HK-2 (cell line): ENCODE measurements at regions not wholly inside any gene's neighbourhood (a gene's known extent, or its start where the extent isn't known, plus 50 kb on each side); places are given as distances from the start of the nearest gene placed in this dataset.

Source experiments
- DNase-seq: peaks from one replicate; pipeline ENCODE4 v3.0.0-alpha.2; 2018; ENCODE audit not compliant: unreplicated experiment

GRCh38 chr6:22883061-22883717 lies 313.8 kb downstream of the HDGFL1 start:
- no peak for DNase-seq

DNA sequence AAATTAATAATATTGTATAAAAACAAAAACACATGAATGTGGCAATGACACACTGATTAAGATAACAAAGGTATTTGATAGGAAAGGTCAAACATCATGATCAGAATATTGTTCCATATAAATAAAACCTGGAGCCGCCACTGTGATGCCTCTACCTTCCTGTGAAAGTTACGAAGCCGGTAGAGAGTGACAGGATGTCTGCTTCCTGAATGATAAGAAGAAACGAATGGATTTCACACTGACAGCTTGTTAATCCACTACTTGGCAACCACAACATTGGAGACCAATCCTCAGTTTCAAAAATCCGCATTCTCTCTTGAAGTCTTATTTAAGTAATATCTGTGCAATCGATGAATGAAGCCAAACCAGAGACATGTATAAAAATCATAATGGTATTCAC lies 315.1 kb downstream of the HDGFL1 start:
- no peak for DNase-seq

DNA sequence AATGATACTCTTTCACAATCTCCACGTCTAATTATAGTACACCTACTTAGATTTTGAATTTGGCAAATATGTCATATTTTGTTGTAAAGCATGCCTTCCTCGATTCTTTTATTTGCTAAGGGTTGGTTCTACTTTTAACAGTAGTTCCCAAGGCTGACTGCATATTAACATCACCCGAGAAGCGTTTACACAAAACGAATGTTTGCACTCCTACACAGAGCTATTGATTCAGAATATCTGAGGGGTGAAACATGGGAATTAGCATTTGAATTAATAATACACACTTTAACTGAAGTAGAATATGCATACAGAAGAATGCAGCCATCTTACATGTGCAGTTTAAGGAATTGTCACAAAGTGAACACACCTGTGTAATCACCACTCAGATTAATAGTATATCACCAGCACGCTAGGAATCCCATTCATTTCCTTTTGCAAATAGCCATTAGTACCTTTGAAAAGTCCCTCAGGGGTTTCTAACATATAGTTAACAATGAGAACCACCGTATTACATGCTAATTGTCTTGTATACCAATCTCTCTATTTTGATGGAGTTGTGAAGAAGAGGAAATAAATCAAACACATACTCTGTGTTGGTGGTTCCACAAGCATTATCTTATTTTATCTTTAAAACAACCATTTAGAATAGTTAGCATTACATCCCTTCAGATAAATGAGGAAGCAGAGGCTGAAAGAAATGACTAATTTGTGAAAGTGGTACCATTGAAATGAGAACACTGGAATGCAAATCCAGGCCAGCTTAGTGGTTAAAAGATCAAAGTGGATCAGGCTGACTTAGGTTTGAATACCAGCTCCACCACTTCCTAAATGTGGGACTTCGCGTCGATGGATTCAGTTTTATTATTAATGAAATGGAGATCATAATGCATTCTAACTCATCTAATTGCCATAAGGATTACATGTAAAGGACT lies 317.6 kb downstream of the HDGFL1 start:
- no peak for DNase-seq

DNA sequence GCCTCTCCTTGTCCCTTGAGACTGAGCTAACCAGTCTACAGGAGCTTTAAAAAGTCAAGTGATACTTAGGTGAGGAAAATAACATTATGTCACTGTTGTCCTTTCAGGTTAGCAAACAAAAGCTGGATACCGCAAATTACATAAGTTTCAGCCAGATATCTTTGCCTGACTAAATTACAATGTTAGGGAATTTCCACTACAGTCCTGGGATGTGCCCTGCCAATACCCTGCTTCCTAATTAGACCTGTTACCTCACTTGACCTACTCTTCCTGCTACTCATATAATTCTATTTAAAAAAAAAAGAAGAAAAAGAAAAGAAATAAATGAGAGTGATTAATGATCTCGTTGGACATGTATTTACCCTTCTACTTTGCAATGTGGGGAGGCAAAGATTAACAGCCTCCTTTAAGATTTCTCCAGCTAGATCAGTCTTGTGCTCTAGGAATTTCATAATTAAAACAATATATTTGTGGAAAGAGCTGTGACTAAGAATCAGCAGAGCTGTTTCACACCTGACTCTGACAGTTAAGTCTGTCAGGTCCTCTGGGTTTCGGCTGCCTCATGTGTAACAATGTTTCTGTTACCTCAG lies 318.9 kb downstream of the HDGFL1 start:
- no peak for DNase-seq

- DNase-seq, result no peak
These were observed 322.6 kb downstream of the HDGFL1 start for GRCh38 chr6:22891934-22892333.

DNA sequence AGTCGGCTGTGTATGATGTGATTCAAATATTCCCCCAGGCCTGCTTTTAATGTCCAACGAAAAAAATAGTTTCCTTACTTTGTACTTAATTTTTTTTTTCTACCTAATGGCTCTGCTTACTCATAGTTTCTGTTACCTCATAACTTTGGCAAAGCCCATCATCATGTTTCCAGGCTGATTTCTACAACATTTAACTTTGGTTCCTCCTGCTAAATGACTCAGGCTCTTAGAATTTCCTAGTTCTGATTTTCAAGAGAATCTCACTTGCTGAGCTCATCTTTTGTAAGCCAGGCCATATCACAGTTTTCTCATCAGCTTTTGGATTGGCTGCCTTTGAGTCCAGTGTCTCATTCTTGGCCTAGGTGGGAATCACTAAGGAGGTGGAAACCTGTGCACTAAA lies 323.1 kb downstream of the HDGFL1 start:
- DNase-seq, result peak; percentile 33

DNA sequence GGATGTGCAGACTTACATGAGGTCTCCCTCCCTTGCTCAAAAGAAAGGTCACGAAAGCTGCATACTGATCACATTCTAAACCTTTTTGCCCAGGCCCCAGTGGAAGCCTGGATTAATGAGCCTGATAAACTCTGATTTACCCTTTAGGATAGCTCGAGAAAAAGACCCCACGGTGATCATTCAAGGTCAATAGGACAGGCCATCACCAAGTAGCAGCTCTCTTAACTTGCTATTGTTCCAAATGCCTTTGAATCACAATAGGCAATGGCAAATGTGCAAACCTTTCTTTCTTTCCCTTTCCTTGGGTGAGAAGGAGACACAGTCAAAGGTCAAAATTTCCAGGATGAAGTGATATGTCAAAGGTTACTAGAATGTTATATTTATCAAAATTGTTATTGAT lies 327.3 kb downstream of the HDGFL1 start:
- DNase-seq, result no peak

DNA sequence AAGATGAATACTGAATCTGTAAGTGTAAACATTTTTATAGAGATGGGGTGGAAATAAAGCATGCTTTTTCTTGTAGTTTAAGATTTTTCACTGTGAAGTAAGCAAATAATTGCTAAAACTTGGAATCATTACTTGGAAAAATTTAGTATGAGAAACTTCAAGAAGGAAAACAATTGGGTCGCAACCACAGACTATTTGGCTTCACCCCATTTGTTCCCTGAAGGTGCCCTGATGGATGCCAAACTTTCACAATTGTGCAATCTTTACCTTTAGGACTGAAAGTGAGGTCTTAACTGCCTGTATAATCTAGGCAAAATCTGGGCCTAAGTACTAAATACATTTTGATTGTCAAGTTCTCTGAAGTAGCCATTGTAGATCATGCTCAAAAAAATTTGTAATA lies 330.1 kb downstream of the HDGFL1 start:
- no peak for DNase-seq

DNA sequence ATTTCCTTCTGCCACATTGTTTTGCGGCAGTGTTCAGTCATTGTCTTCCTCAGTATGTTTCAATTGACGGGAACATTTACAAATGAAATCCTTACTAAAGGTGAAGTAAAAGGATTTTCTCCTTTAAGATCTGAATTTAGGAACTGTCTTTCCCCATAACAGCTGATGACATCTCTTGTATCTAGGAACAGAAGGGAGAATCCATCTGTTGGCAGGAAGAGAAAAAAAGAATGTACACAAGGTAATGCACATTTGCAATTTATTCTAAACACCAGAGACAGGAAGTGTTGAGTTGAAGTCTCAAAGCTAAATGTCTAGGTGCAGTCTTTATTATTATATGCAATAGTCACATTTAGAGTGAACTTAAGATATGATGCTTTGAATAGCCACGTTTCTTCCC lies 334.5 kb downstream of the HDGFL1 start:
- DNase-seq, result no peak

- no peak for DNase-seq
These were observed 335.1 kb downstream of the HDGFL1 start for GRCh38 chr6:22904431-22904830.

- no peak for DNase-seq
These were observed 336.8 kb downstream of the HDGFL1 start for GRCh38 chr6:22906091-22906549.

DNA sequence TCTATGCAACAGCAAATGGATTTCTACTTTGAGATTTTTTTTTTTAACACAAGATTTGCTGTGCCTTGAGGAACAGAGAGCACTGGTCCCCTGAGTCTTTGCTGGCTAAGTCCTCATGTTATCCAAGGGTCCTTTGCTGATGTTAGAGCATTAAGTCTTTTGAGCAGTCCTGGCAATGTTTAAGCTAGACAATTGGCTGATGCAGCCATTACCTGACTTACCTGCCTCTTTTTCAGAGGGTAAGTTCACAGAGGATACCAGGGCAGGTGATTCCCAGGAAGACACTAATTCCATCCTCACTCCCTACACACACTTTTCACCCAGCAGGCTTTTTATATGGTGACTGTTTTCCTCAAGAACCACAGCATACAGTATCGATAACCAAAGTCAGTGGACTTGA lies 337.7 kb downstream of the HDGFL1 start:
- DNase-seq, result no peak

DNA sequence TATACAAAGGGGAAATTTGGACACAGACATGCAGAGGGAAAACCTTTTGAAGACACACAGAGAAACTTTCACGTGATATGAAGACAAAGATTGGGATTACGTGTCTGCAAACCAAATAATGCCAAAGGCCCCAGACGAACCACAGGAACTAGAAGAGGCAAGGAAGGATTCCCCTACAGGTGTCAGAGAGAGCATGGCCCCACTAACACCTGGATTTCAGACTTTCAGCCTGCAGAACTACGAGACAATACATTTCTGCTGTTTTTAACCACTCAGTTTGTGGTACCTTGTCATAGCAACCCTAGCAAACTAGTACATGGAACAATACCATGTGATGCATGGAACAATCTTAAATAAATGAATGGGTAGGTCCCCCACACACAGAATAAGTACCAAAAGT lies 341.0 kb downstream of the HDGFL1 start:
- no peak for DNase-seq

- no peak for DNase-seq
These were observed 344.2 kb downstream of the HDGFL1 start for GRCh38 chr6:22913612-22914011.

- DNase-seq, result no peak
These were observed 348.0 kb downstream of the HDGFL1 start for GRCh38 chr6:22917344-22917743.

DNA sequence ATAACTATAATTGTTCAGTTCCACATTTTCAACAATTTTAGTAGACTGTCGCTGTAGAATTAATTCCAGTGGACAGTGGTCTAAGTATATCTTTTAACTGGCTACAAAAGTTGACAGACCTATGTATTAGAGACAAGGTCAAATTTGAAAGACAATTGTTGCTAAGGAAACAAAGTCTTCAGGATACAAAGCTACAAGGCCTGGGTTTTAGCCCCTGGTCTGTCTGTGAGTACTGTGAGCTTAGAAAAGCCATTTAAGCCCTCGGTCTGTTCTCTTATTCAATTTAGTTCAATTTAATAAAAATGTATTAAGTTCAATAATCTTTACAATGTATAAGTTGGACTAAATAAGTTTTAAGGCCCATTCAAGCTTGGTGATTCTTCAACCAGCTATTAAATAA lies 352.5 kb downstream of the HDGFL1 start:
- DNase-seq, result no peak

DNA sequence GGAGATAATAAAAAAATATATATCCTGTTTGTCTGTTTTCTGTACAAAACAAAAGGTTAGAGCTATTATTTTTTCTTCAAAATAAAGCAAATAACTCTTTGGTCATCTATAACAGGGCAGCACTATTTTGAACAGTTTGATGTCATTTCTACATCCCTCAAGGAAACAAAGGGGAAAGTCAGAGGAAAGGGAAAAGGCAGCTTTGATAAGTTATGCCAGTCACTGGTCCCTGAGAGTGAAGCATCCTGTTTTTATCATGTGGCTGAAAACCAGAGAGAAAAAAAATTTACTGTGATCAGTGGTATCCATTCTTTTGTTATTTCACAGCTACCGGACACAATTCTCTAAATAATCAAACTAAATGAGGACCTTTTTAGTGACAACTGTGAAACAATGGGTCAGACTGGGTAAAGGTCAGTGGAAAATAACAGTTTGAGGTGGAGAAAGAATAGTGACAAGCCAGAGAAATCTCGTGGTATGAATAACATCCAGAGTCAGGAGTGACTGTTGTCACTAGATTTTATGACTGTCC lies 356.0 kb downstream of the HDGFL1 start:
- DNase-seq, result no peak

DNA sequence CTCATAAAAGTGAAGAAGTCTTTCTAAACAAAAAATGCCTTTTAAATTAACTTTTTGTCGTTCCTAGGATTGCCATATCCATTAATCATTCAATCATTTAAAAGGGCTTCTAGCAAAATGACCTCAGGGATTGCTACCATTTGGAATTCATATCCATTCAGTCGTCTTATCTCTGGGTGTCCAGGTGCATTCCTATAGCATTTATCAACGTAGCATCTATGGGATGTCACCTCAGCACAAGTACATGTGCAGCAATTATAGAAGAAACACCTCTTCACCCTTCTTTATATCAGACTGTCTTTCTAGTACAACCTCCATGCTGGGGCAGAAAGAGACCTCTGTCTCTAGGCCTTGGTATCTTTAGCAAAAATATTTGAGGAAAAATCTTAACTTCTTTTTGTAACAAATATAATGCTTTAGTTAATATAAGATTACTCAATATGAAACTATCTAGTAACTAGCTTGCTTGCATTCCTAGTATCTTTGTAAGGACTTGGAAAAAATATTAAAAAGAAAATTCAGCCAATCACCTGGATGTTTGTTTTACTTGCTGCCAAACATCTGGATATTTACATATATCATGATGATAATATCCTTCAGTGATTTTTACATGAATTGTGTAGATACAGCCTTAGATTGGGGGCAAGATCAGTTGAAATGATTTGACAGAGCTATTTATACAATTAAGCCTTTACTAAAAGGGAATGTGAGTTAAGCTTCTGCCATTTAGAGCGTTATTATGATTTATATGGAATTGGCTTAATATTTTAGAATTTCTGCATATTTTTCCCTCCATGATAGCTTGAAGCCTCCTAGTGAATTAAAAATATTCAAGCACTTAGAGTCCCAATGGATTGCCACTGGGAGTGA lies 356.8 kb downstream of the HDGFL1 start:
- no peak for DNase-seq

DNA sequence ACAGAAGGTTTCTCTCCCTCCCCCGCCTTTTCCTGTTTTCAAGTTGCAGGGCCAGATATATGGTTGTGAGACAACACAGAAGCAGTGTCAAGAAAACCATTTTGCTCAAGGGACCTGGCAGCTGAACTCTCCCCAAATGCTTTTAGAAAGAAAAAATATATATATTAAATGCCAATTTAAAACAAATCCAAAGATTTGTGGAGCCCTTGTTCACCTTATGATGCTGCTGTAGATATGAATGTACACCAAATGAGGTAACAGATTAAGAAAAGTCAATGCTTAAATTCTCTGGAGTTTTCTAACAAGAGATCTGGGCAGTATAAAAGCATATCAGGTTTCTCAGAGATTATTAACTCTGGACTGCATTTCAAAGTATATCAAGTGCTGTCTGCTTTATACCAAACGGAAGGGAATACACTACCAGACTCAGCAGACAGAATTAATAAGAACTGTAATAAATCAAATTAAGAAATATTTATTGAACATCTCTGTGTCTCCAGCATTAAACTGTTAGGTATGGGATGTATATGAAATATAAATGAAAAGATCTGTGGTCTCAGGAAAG lies 357.5 kb downstream of the HDGFL1 start:
- no peak for DNase-seq

- no peak for DNase-seq
These were observed 359.4 kb downstream of the HDGFL1 start for GRCh38 chr6:22928775-22929174.

DNA sequence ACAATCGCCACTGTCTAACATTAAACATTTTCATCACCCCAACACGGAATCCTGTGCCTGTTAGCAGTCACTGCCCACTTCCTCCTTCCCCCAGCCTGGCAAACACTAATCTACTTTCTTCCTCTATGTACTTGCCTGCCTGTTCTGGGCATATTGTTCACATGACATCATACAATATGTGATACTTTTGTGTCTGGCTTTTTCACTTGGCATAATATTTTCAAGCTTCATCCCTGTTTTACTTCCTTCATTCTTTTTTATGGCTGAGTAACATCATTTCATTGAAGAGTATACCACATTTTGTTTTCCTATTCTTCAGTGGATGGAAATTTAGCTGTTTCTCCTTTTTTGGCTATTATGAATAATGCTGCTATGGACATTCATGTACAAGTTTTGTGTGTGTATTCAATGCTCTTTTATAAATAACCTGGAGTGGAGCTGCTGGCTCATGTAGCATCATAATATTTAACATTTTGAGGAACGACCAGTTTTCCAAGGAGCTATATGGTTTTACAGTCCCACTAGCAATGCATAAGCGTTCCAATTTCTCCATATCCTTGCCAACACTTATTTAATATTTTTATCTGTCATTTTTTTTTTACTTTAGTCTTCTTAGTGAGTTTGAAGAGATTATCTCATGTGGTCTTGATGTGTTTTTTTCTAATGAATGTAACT lies 360.1 kb downstream of the HDGFL1 start:
- no peak for DNase-seq
